ENCODE measurements at regions not wholly inside any gene's neighbourhood (a gene's known extent, or its start where the extent isn't known, plus 50 kb on each side); places are given as distances from the start of the nearest gene placed in this dataset.
"Not testable (repeated sequence)": the region's sequence is repeated elsewhere in the genome, so short reads cannot be mapped to it uniquely, and the experiment has no call there.

GRCh38 chr7:119724041-119724792, 548.8 kb upstream of the KCND2 start:
- Histone ChIP-seq H3K36me3 (ENCODE audit: insufficient read depth in 1 of 2, low read depth in 1 of 2) (no peaks in the 10 kb centered on the region), H3K9me3 (no peaks in the 10 kb centered on the region), H3K4me3 (no peak overlapping the region), H3K27ac (no peak overlapping the region), H3K27me3 (ENCODE audit: insufficient read depth in 3 of 3, low read length in 2 of 3) (no peaks in the 10 kb centered on the region), H3K4me1 (no peaks in the 10 kb centered on the region)
- WGBS, 3 donors, result 68 to 73% (median 69%) methylated on average over 13 of the region's 13 CpGs
- TF ChIP-seq CTCF (IDR thresholded peaks at IDR 0.05), result no peak
- DNase-seq, result no peak
- no peak for ATAC-seq
- intact Hi-C loops (cut with DNase I), result no loop called here

GRCh38 chr7:119733127-119733879, 539.7 kb upstream of the KCND2 start:
- intact Hi-C loops (cut with DNase I), result no loop called here
- Histone ChIP-seq H3K36me3 (ENCODE audit: insufficient read depth in 1 of 2, low read depth in 1 of 2) (no peaks in the 10 kb centered on the region), H3K27ac (no peak overlapping the region), H3K27me3 (ENCODE audit: insufficient read depth in 3 of 3, low read length in 2 of 3) (no peaks in the 10 kb centered on the region), H3K9me3 (no peaks in the 10 kb centered on the region), H3K4me1 (no peaks in the 10 kb centered on the region), H3K4me3 (no peak overlapping the region)
- no peak for DNase-seq
- no peak for ATAC-seq
- 58 to 63% (median 63%) methylated on average over 4 of the region's 4 CpGs for WGBS, 3 donors
- TF ChIP-seq CTCF (IDR thresholded peaks at IDR 0.05), result no peak

- ATAC-seq (no peak), DNase-seq (no peak)
- Histone ChIP-seq H3K27me3 (ENCODE audit: insufficient read depth in 3 of 3, low read length in 2 of 3) (no peaks in the 10 kb centered on the region), H3K4me3 (no peak overlapping the region), H3K9me3 (no peaks in the 10 kb centered on the region), H3K4me1 (no peaks in the 10 kb centered on the region), H3K27ac (no peak overlapping the region), H3K36me3 (ENCODE audit: insufficient read depth in 1 of 2, low read depth in 1 of 2) (no peaks in the 10 kb centered on the region)
- intact Hi-C loops (cut with DNase I), result no loop called here
- TF ChIP-seq CTCF (IDR thresholded peaks at IDR 0.05), result no peak
Observed at GRCh38 chr7:119737390-119737789, 535.6 kb upstream of the KCND2 start.

- DNase-seq; H3K36me3 ChIP-seq (ENCODE audit: insufficient read depth in 1 of 2, low read depth in 1 of 2); H3K27ac ChIP-seq; ATAC-seq; H3K4me3 ChIP-seq; intact Hi-C loops (cut with DNase I); H3K9me3 ChIP-seq; H3K27me3 ChIP-seq (ENCODE audit: insufficient read depth in 3 of 3, low read length in 2 of 3); H3K4me1 ChIP-seq: not testable (repeated sequence)
- 77 to 95% (median 81%) methylated on average over 1 of the region's 1 CpG for WGBS, 3 donors
Observed at GRCh38 chr7:119745280-119745679, 527.7 kb upstream of the KCND2 start.

GRCh38 chr7:119748251-119748860, 524.6 kb upstream of the KCND2 start:
- TF ChIP-seq CTCF (IDR thresholded peaks at IDR 0.05), result no peak
- no peak for ATAC-seq
- no peaks in the 10 kb centered on the region for H3K9me3 ChIP-seq
- H3K4me3 ChIP-seq, result no peak overlapping the region
- H3K4me1 ChIP-seq, result no peaks in the 10 kb centered on the region
- 22 to 61% (median 54%) methylated on average over 1 of the region's 1 CpG for WGBS, 3 donors
- no peak overlapping the region for H3K27ac ChIP-seq
- intact Hi-C loops (cut with DNase I), result no loop called here
- no peaks in the 10 kb centered on the region for H3K36me3 ChIP-seq (ENCODE audit: insufficient read depth in 1 of 2, low read depth in 1 of 2)
- no peaks in the 10 kb centered on the region for H3K27me3 ChIP-seq (ENCODE audit: insufficient read depth in 3 of 3, low read length in 2 of 3)
- DNase-seq, result no peak
